ENCODE measurements at regions not wholly inside any gene's neighbourhood (a gene's known extent, or its start where the extent isn't known, plus 50 kb on each side); places are given as distances from the start of the nearest gene placed in this dataset.

- no peak for TF ChIP-seq SP4 (IDR thresholded peaks at IDR 0.05; ENCODE audit: low read length)
- TF ChIP-seq YY1 (IDR thresholded peaks at IDR 0.05; ENCODE audit: low read depth, low read length), result no peak
- TF ChIP-seq CEBPB (IDR thresholded peaks at IDR 0.05; ENCODE audit: low read depth, low read length), result no peak
- TF ChIP-seq RAD21 (IDR thresholded peaks at IDR 0.05 in 1 of 2, conservative IDR thresholded peaks at IDR 0.05 in 1 of 2; ENCODE audit: low read depth in 2 of 2, low read length in 2 of 2), result no peak
- no peak for TF ChIP-seq SIN3A (conservative IDR thresholded peaks at IDR 0.05 in 1 of 2, IDR thresholded peaks at IDR 0.05 in 1 of 2; ENCODE audit: low read depth in 1 of 2, low read length in 2 of 2)
- no peak for TF ChIP-seq E2F6 (IDR thresholded peaks at IDR 0.05)
- no peak for TF ChIP-seq SP2 (IDR thresholded peaks at IDR 0.05; ENCODE audit: low read length)
- TF ChIP-seq USF2 (IDR thresholded peaks at IDR 0.05; ENCODE audit: low read length), result no peak
- TF ChIP-seq ZNF274 (IDR thresholded peaks at IDR 0.05; ENCODE audit: borderline replicate concordance, extremely low read depth, low read length), result no peak
- no peak for TF ChIP-seq FOSL1 (IDR thresholded peaks at IDR 0.05; ENCODE audit: insufficient read depth, low read depth, low read length)
- TF ChIP-seq SAP30 (IDR thresholded peaks at IDR 0.05; ENCODE audit: insufficient read depth, insufficient replicate concordance, low read length), result no peak
- TF ChIP-seq HDAC2 (IDR thresholded peaks at IDR 0.05; ENCODE audit: borderline replicate concordance in 1 of 2, low read depth in 2 of 2, low read length in 2 of 2), result no peak
These were observed 654.2 kb downstream of the NTRK3 start (continued) for GRCh38 chr15:87602371-87602770.
